Spleen (tissue), 11 donors: ENCODE measurements at regions not wholly inside any gene's neighbourhood (a gene's known extent, or its start where the extent isn't known, plus 50 kb on each side); places are given as distances from the start of the nearest gene placed in this dataset.

ENCODE experiments used
- DNase-seq: peaks from one replicate; pipeline ENCODE4 v3.0.0-alpha.2; 2020
- H3K27ac ChIP-seq, 8 donors: fragments of 200-600 bp; sonication (generic) in 7 of 8; 1 replicate in 4 of 8; 2 replicates in 4 of 8; pipeline versions ENCODE4 v1.5.0 to v1.8.0; 2016 to 2021; ENCODE audit warnings: inconsistent platforms in 4 of 8, mild to moderate bottlenecking in 4 of 8, moderate library complexity in 1 of 8
- H3K27me3 ChIP-seq, 7 donors: fragments of 200-600 bp; sonication (generic) in 6 of 7; replicated peaks in 1 of 7; 1 replicate in 4 of 7; 2 replicates in 3 of 7; pipeline versions ENCODE4 v1.5.0 to v1.8.0; 2016 to 2021; ENCODE audit warnings: inconsistent platforms in 3 of 7, mild to moderate bottlenecking in 1 of 7
- H3K36me3 ChIP-seq, 6 donors: fragments of 200-600 bp; sonication (generic) in 5 of 6; 1 replicate in 4 of 6; 2 replicates in 2 of 6; pipeline versions ENCODE4 v1.5.0 to v1.8.0; 2016 to 2021; ENCODE audit warnings: inconsistent platforms in 2 of 6
- H3K4me1 ChIP-seq, 6 donors: fragments of 200-600 bp; sonication (generic) in 5 of 6; 1 replicate in 3 of 6; 2 replicates in 3 of 6; pipeline versions ENCODE4 v1.5.0 to v1.8.0; 2016 to 2021; ENCODE audit warnings: inconsistent platforms in 3 of 6
- H3K4me3 ChIP-seq, 8 donors: fragments of 200-600 bp; sonication (generic) in 7 of 8; 1 replicate in 4 of 8; 2 replicates in 4 of 8; pipeline versions ENCODE4 v1.5.0 to v1.8.0; 2016 to 2021; ENCODE audit warnings: inconsistent platforms in 4 of 8, mild to moderate bottlenecking in 4 of 8, moderate library complexity in 2 of 8
- H3K9me3 ChIP-seq, 8 donors: fragments of 200-600 bp; sonication (generic) in 7 of 8; 1 replicate in 4 of 8; 2 replicates in 4 of 8; pipeline versions ENCODE4 v1.5.0 to v1.8.0; 2016 to 2021; ENCODE audit warnings: inconsistent platforms in 4 of 8
- POLR2A ChIP-seq, 3 donors: fragments of 450-650 bp; IDR thresholded peaks; one replicate each; pipeline ENCODE4 v1.5.1; 2017; ENCODE audit warnings: antibody characterized with exemption in 3 of 3, mild to moderate bottlenecking in 1 of 3
- POLR2AphosphoS5 ChIP-seq, 3 donors: sonication (generic); formaldehyde crosslinking; IDR thresholded peaks; one replicate each; pipeline ENCODE4 v1.5.1; 2017; ENCODE audit warnings: antibody characterized with exemption in 3 of 3
- WGBS, 5 donors: extraction: QIAGEN DNeasy Blood & Tissue Kit in 3 of 5; methylation state at CpG; one replicate each; pipeline versions ENCODE4 v1.1.5 to v1.1.7; 2013 to 2018; 5-methylcytosine and 5-hydroxymethylcytosine counted together
- intact Hi-C: fragments of 100-400 bp; cut with DNase I; formaldehyde crosslinking; loops from one replicate; pipeline ENCODE4 v1.15.0; 2023; ENCODE audit warnings: low total_unique reads
- TF ChIP-seq, protein P1 (sequence below), 11 experiments: fragments of 200-600 bp in 7 of 11; fragments of 450-650 bp in 4 of 11; sonication (generic) in 4 of 11; IDR thresholded peaks in 8 of 11; conservative IDR thresholded peaks in 3 of 11; 1 replicate in 7 of 11; 2 replicates in 4 of 11; pipeline versions ENCODE4 v1.4.0 to v1.8.0; 2016 to 2021; ENCODE audit warnings: antibody characterized with exemption in 11 of 11, inconsistent platforms in 4 of 11, mild to moderate bottlenecking in 1 of 11
- donor health status: healthy with polysubstance abuse.
- donor health status: DM: no; HTN: no; CAD: no; lungs with moderate emphysema.
- donor health status: DM: no; HTN: no; CAD: no.
- donor health status: Bipolar disorder and iron deficiency.
- donor health status: healthy.
- donor health status: DM: no; HTN: no; CAD: no.
- donor health status: DM: yes; HTN: yes; CAD: no.

DNA sequence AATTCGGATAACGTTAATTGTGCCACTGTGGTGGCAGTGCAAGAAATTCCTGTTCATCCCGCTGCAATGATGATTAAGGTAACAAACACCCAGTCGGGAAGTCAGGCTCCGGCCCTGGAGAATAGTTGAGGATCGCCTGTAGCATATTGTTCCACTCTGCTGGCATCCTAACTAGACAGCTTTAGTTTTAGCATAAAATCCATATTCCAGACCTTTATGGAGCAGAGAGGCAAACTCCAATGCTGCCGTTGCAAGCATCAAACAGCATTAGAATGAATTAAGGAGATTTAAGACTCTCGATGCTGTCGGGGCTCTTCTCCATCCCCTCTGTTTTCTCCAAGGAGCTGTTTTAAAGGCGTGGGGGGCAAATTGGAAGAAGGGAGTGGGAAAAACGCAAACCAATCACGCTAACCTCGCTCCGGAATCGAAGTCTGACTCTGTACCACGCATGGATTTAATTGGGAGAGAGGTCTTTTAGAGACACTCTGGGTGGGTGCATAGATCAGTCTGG is 660.4 kb downstream of the VRK1 start:
- TF ChIP-seq, protein P1, sequence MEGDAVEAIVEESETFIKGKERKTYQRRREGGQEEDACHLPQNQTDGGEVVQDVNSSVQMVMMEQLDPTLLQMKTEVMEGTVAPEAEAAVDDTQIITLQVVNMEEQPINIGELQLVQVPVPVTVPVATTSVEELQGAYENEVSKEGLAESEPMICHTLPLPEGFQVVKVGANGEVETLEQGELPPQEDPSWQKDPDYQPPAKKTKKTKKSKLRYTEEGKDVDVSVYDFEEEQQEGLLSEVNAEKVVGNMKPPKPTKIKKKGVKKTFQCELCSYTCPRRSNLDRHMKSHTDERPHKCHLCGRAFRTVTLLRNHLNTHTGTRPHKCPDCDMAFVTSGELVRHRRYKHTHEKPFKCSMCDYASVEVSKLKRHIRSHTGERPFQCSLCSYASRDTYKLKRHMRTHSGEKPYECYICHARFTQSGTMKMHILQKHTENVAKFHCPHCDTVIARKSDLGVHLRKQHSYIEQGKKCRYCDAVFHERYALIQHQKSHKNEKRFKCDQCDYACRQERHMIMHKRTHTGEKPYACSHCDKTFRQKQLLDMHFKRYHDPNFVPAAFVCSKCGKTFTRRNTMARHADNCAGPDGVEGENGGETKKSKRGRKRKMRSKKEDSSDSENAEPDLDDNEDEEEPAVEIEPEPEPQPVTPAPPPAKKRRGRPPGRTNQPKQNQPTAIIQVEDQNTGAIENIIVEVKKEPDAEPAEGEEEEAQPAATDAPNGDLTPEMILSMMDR (IDR thresholded peaks at IDR 0.05 in 8 of 11, conservative IDR thresholded peaks at IDR 0.05 in 3 of 11) = no peak
- H3K36me3 ChIP-seq = no peaks in the 10 kb centered on the region
- H3K4me1 ChIP-seq = peaks cover 0 to 31% (median 10%) of the 10 kb centered on the region in 6 donors
- H3K9me3 ChIP-seq = peaks cover 0 to 17% (median 12%) of the 10 kb centered on the region in 8 donors
- 78 to 92% (median 84%) methylated on average over 16 of the region's 16 CpGs for WGBS, 5 donors
- H3K4me3 ChIP-seq = no peak overlapping the region
- DNase-seq = no peak
- peak overlapping the region in 5 of 8 donors; percentile 72 to 84 (median 75) for H3K27ac ChIP-seq
- intact Hi-C loops = no loop called here
- H3K27me3 ChIP-seq = peaks cover 0 to 37% (median 0%) of the 10 kb centered on the region in 7 donors

DNA sequence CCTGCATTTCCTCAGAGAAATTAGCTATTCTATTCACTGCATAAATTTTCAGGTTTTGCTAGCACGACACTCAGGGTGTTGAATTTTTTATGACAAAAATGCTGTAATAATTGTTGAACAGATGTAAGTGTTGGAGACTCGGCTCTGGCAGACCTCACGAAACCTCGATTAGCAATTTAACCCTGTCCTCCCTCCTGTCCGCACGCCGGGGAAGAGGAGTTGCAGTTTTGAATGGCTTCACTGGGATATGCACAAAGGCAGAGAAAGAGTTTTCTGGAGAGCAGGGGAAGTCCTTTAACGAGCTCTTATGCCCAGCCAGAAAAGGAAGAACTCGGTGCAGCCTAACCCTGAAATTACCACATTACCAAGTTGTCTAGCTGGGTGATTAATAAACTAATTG is 661.1 kb downstream of the VRK1 start:
- Histone ChIP-seq H3K36me3 (no peaks in the 10 kb centered on the region), H3K9me3 (peaks cover 0 to 22% (median 13%) of the 10 kb centered on the region in 8 donors), H3K4me3 (peak overlapping the region; percentile 25 to 66 (median 39)), H3K27me3 (peaks cover 0 to 37% (median 0%) of the 10 kb centered on the region in 7 donors), H3K4me1 (peaks cover 0 to 31% (median 10%) of the 10 kb centered on the region in 6 donors), H3K27ac (peak overlapping the region; percentile 19 to 84 (median 72))
- intact Hi-C loops = no loop called here
- WGBS, 5 donors = 36 to 56% (median 50%) methylated on average over 9 of the region's 9 CpGs
- DNase-seq = no peak
- TF ChIP-seq, protein P1 (IDR thresholded peaks at IDR 0.05 in 8 of 11, conservative IDR thresholded peaks at IDR 0.05 in 3 of 11) = no peak

DNA sequence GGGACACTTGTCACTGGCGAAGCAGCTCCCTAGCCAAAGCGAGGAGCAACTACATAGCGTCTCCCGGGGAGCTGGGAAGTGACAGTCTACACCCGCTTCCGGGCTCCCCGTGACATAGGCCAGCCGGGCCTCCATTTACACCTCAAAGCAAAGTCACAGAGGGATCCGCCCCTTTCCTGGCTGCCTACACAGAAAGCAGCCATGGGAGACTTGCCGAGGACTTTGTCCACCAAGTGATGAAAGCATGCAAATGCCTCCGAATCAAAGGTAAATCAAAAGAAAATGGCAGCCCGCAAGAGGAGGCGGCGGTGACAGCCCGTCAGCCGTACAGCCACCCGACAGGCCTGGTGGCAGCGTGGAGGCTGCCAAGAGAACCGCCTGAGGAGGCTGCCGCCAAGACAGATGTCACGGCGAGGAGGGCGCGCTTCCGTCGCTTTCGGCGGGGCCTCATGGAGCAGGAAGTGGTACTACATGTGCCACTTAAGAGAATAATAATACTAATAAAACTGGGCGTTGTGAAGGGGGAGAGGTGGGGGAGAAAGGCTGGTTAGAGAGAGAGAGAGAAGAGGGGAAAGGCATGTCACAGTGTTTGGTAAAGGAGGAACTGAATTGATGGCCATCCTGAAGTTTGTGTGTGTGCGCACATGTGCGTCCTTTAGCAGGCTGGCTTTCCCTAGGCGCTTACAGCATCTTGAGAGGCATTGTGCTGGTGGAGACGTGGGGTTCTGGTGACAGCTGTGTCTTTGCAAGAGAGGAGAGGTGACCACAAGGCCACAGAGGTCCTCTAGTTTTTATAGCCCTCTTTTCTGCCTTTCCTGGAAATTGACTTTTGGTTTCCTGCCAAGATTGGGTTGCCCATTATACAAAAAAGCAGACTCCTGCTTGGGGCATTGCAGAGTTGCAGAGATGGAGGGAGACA is 661.7 kb downstream of the VRK1 start:
- H3K36me3 ChIP-seq = no peaks in the 10 kb centered on the region
- TF ChIP-seq POLR2AphosphoS5 (IDR thresholded peaks at IDR 0.05) = peak; percentile 38 to 74 (median 49)
- TF ChIP-seq POLR2A (IDR thresholded peaks at IDR 0.05) = no peak
- TF ChIP-seq, protein P1 (IDR thresholded peaks at IDR 0.05 in 8 of 11, conservative IDR thresholded peaks at IDR 0.05 in 3 of 11) = peak in 1 of 11 experiments; percentile 9
- peaks cover 0 to 37% (median 0%) of the 10 kb centered on the region in 7 donors for H3K27me3 ChIP-seq
- peaks cover 0 to 22% (median 13%) of the 10 kb centered on the region in 8 donors for H3K9me3 ChIP-seq
- intact Hi-C loops = no loop called here
- H3K4me1 ChIP-seq = peaks cover 0 to 31% (median 10%) of the 10 kb centered on the region in 6 donors
- H3K4me3 ChIP-seq = peak overlapping the region; percentile 25 to 66 (median 39)
- WGBS, 5 donors = 6 to 12% (median 9%) methylated on average over 33 of the region's 33 CpGs
- DNase-seq = peak; percentile 90
- H3K27ac ChIP-seq = peak overlapping the region; percentile 19 to 84 (median 72)

DNA sequence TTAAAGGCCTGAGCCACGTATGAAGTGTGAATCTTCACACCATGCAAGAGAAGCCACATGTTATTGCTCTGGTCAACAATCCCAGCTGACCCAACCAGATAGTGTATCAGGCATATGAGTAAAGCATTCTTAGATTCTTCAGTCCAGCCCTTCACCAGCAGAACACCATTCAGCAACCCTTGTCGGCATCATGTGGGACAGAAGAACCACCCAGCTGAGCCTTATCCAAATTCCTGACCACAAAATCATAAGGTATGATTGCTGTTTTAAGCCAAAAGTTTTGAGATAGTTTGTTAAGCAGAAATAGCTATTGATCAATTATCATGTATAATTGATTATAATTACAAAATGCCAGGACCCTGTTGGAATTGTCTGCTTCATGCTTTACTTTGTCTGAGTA is 664.9 kb downstream of the VRK1 start:
- H3K4me1 ChIP-seq = peaks cover 0 to 30% (median 10%) of the 10 kb centered on the region in 6 donors
- TF ChIP-seq POLR2A (IDR thresholded peaks at IDR 0.05) = no peak
- peaks cover 0 to 21% (median 0%) of the 10 kb centered on the region in 7 donors for H3K27me3 ChIP-seq
- WGBS, 5 donors = 70 to 85% (median 74%) methylated on average over 2 of the region's 2 CpGs
- peaks cover 0 to 22% (median 13%) of the 10 kb centered on the region in 8 donors for H3K9me3 ChIP-seq
- H3K27ac ChIP-seq = no peak overlapping the region
- H3K4me3 ChIP-seq = no peak overlapping the region
- intact Hi-C loops = no loop called here
- H3K36me3 ChIP-seq = no peaks in the 10 kb centered on the region
- no peak for DNase-seq
